ENCODE measurements at regions not wholly inside any gene's neighbourhood (a gene's known extent, or its start where the extent isn't known, plus 50 kb on each side); places are given as distances from the start of the nearest gene placed in this dataset.

GRCh38 chr10:62866451-62866850 lies 50.3 kb upstream of the EGR2 start:
- POLR2A ChIA-PET = no interaction called here
- no peak for TF ChIP-seq FOXA1 (IDR thresholded peaks at IDR 0.05)
- no peak for TF ChIP-seq CTBP1 (IDR thresholded peaks at IDR 0.05; ENCODE audit: borderline replicate concordance)
- TF ChIP-seq BHLHE40 (IDR thresholded peaks at IDR 0.05; ENCODE audit: borderline replicate concordance) = no peak
- no peak for TF ChIP-seq SUZ12 (IDR thresholded peaks at IDR 0.05)
- TF ChIP-seq LEF1 (IDR thresholded peaks at IDR 0.05; ENCODE audit: borderline replicate concordance) = no peak
- TF ChIP-seq TARDBP (IDR thresholded peaks at IDR 0.05) = no peak
- no peak for TF ChIP-seq L3MBTL2 (conservative IDR thresholded peaks at IDR 0.05)
- no peak for TF ChIP-seq ZNF384 (IDR thresholded peaks at IDR 0.05)
- TF ChIP-seq FOXM1 (IDR thresholded peaks at IDR 0.05; ENCODE audit: borderline replicate concordance) = no peak
- CTCF ChIA-PET = no interaction called here
- no peak for DNase-seq (ENCODE audit: extremely low spot score)
